ENCODE measurements at regions not wholly inside any gene's neighbourhood (a gene's known extent, or its start where the extent isn't known, plus 50 kb on each side); places are given as distances from the start of the nearest gene placed in this dataset.

DNA sequence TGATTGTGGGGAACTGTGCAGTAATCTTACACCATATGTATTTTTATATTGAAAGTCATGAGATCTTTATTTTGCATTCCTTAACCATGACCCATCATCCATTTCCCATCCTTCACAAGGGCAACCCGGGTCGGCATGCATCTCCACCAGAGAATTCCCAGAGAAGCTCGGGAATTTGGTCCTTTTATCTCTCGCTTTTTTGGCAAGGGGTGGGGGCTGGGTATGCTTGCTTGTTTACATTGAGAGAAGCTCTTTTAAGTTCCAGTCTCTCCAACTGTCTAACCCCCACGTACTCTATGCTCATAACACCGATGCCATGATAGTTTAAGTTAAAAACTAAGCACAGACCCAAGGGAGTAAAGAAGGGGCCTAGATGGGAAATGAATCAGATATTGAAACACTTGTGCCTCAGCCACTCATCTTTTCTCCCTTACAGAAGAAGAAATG lies 109.9 kb upstream of the NFIB start:
- Histone ChIP-seq H3F3A (replicated peaks; ENCODE audit: low read depth) (no peaks in the 10 kb centered on the region), H3K9me2 (ENCODE audit: insufficient read depth) (no peaks in the 10 kb centered on the region), H2AFZ (no peak overlapping the region), H3K4me3 (no peak overlapping the region), H3K36me3 (ENCODE audit: insufficient read depth) (no peaks in the 10 kb centered on the region), H3K4me2 (peak overlapping the region; percentile 41), H3K79me2 (replicated peaks; ENCODE audit: insufficient read depth) (no peaks in the 10 kb centered on the region), H4K20me1 (replicated peaks; ENCODE audit: insufficient read depth) (no peaks in the 10 kb centered on the region), H3K27me3 (ENCODE audit: insufficient read depth) (no peaks in the 10 kb centered on the region), H3K27ac (ENCODE audit: low read depth) (peak overlapping the region; percentile 65; the same call in 1 of the 2 replicates), H3K4me1 (ENCODE audit: insufficient read depth) (peaks cover 43% of the 10 kb centered on the region)
- no peak overlapping the region for H3K4me3 Mint-ChIP-seq
- ATAC-seq (no peak; the same call in 2 of the 3 replicates), DNase-seq (ENCODE audit: low spot score) (peak; percentile 70)
- no peaks in the 10 kb centered on the region; the same call in 2 of the 3 replicates for H3K9me3 Mint-ChIP-seq
- TF ChIP-seq ETS1 (IDR thresholded peaks at IDR 0.05) = no peak
- TF ChIP-seq CREB1 (CRISPR knock-in tag; IDR thresholded peaks at IDR 0.05; ENCODE audit: low read depth) = no peak
- TF ChIP-seq STAT1 (IDR thresholded peaks at IDR 0.05; ENCODE audit: unreplicated experiment) = no peak
- TF ChIP-seq ZNF114 (CRISPR knock-in tag; IDR thresholded peaks at IDR 0.05) = no peak
- no peak for TF ChIP-seq ZNF331 (CRISPR knock-in tag; IDR thresholded peaks at IDR 0.05; ENCODE audit: low read depth)
- TF ChIP-seq, protein P1, sequence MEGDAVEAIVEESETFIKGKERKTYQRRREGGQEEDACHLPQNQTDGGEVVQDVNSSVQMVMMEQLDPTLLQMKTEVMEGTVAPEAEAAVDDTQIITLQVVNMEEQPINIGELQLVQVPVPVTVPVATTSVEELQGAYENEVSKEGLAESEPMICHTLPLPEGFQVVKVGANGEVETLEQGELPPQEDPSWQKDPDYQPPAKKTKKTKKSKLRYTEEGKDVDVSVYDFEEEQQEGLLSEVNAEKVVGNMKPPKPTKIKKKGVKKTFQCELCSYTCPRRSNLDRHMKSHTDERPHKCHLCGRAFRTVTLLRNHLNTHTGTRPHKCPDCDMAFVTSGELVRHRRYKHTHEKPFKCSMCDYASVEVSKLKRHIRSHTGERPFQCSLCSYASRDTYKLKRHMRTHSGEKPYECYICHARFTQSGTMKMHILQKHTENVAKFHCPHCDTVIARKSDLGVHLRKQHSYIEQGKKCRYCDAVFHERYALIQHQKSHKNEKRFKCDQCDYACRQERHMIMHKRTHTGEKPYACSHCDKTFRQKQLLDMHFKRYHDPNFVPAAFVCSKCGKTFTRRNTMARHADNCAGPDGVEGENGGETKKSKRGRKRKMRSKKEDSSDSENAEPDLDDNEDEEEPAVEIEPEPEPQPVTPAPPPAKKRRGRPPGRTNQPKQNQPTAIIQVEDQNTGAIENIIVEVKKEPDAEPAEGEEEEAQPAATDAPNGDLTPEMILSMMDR (conservative IDR thresholded peaks at IDR 0.05; ENCODE audit: low read depth in 2 of 2) = no peak
- TF ChIP-seq EZH2 (IDR thresholded peaks at IDR 0.05; ENCODE audit: low read depth, unreplicated experiment) = no peak
- no peak for TF ChIP-seq POLR2AphosphoS5 (IDR thresholded peaks at IDR 0.05; ENCODE audit: low read depth)
- TF ChIP-seq EZH2phosphoT487 (IDR thresholded peaks at IDR 0.05; ENCODE audit: unreplicated experiment) = no peak
- no peak for TF ChIP-seq NANOG (IDR thresholded peaks at IDR 0.05; ENCODE audit: borderline replicate concordance)
- TF ChIP-seq REST (IDR thresholded peaks at IDR 0.05; ENCODE audit: unreplicated experiment) = no peak
- no peak for TF ChIP-seq ZNF462 (CRISPR knock-in tag; IDR thresholded peaks at IDR 0.05)
- TF ChIP-seq JUNB (IDR thresholded peaks at IDR 0.05; ENCODE audit: unreplicated experiment) = no peak
- H3K36me3 Mint-ChIP-seq (ENCODE audit: low read depth) = no peaks in the 10 kb centered on the region
- H3K4me1 Mint-ChIP-seq = peaks cover 59% of the 10 kb centered on the region
- H3K27me3 Mint-ChIP-seq (ENCODE audit: insufficient read depth, low read depth, poor library complexity) = peaks cover 2% of the 10 kb centered on the region
- no peak overlapping the region; the same call in 1 of the 2 replicates for H3K27ac Mint-ChIP-seq
